ENCODE measurements at regions not wholly inside any gene's neighbourhood (a gene's known extent, or its start where the extent isn't known, plus 50 kb on each side); places are given as distances from the start of the nearest gene placed in this dataset.
"Not testable (repeated sequence)": the region's sequence is repeated elsewhere in the genome, so short reads cannot be mapped to it uniquely, and the experiment has no call there.

DNA sequence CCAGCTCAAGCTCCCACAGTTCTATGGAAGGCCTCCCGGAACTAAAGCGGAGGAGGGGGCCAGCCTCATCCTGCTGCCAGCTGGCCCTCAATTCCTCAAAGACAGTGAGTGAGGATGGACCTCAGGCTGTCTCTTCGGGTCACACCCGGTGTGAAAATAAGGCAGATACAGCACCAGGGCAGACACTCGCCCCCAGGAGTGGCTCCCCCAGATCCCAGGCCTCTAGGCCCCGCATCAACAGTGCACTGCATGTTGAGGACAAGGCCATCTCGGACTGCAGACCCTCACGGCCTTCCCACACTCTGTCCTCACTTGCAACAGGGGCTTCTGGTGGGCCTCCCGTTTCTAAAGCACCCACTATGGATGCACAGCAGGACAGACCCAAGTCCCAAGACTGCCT lies 239.2 kb upstream of the ZNF322 start:
- not testable (repeated sequence) for DNase-seq; H3K4me3 ChIP-seq (ENCODE audit: low read length); H3K4me1 ChIP-seq (ENCODE audit: low read length); H3K27ac ChIP-seq (ENCODE audit: low read length); H3K79me2 ChIP-seq (ENCODE audit: low read length); H3K27me3 ChIP-seq (ENCODE audit: low read length); H3K9me2 ChIP-seq (replicated peaks; ENCODE audit: insufficient read depth, low read length); H3K36me3 ChIP-seq (ENCODE audit: insufficient read depth, low read length); H3K9me3 ChIP-seq (ENCODE audit: low read length); H4K20me1 ChIP-seq (ENCODE audit: insufficient read depth, low read depth, low read length); H3K4me2 ChIP-seq (ENCODE audit: low read depth, low read length, poor library complexity, severe bottlenecking); H3K9ac ChIP-seq (ENCODE audit: low read length); H2AFZ ChIP-seq (ENCODE audit: low read length)

- H3K9me2 ChIP-seq (replicated peaks; ENCODE audit: insufficient read depth, low read length); H3K9ac ChIP-seq (ENCODE audit: low read length); H2AFZ ChIP-seq (ENCODE audit: low read length); H3K36me3 ChIP-seq (ENCODE audit: insufficient read depth, low read length); DNase-seq; H3K4me3 ChIP-seq (ENCODE audit: low read length); H4K20me1 ChIP-seq (ENCODE audit: insufficient read depth, low read depth, low read length); H3K79me2 ChIP-seq (ENCODE audit: low read length); H3K4me2 ChIP-seq (ENCODE audit: low read depth, low read length, poor library complexity, severe bottlenecking); H3K27me3 ChIP-seq (ENCODE audit: low read length); H3K4me1 ChIP-seq (ENCODE audit: low read length); H3K27ac ChIP-seq (ENCODE audit: low read length); H3K9me3 ChIP-seq (ENCODE audit: low read length): not testable (repeated sequence)
Measured at GRCh38 chr6:26924206-26924605, 264.7 kb upstream of the ZNF322 start.

- not testable (repeated sequence) for H3K9me2 ChIP-seq (replicated peaks; ENCODE audit: insufficient read depth, low read length); H2AFZ ChIP-seq (ENCODE audit: low read length); H3K9ac ChIP-seq (ENCODE audit: low read length); H3K4me2 ChIP-seq (ENCODE audit: low read depth, low read length, poor library complexity, severe bottlenecking); H3K36me3 ChIP-seq (ENCODE audit: insufficient read depth, low read length); H4K20me1 ChIP-seq (ENCODE audit: insufficient read depth, low read depth, low read length); H3K4me1 ChIP-seq (ENCODE audit: low read length); H3K79me2 ChIP-seq (ENCODE audit: low read length); DNase-seq; H3K27ac ChIP-seq (ENCODE audit: low read length); H3K9me3 ChIP-seq (ENCODE audit: low read length); H3K27me3 ChIP-seq (ENCODE audit: low read length); H3K4me3 ChIP-seq (ENCODE audit: low read length)
Measured at GRCh38 chr6:26928190-26928589, 268.6 kb upstream of the ZNF322 start.

DNA sequence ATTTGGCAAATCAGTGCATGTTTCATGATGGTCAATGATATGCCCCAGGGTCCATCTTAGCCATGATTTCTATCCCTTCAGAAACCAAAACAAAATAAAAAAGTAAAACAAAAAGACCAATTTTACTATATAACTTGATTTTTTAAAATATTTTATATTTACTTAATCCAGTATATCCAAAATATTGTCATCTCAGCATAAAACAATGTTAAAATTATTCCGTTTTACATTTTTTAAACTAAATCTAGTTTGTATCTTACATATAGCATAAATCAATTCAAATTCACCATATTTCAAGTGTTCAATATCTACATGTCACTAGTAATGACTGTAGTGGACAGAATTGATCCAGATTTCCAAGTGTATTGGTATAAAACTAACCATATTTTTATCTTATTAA lies 277.7 kb upstream of the ZNF322 start:
- not testable (repeated sequence) for H3K9ac ChIP-seq (ENCODE audit: low read length); H3K9me2 ChIP-seq (replicated peaks; ENCODE audit: insufficient read depth, low read length); H3K9me3 ChIP-seq (ENCODE audit: low read length); H3K27ac ChIP-seq (ENCODE audit: low read length); H3K4me3 ChIP-seq (ENCODE audit: low read length); H3K36me3 ChIP-seq (ENCODE audit: insufficient read depth, low read length); H3K4me1 ChIP-seq (ENCODE audit: low read length); H3K79me2 ChIP-seq (ENCODE audit: low read length); DNase-seq; H3K4me2 ChIP-seq (ENCODE audit: low read depth, low read length, poor library complexity, severe bottlenecking); H2AFZ ChIP-seq (ENCODE audit: low read length); H3K27me3 ChIP-seq (ENCODE audit: low read length); H4K20me1 ChIP-seq (ENCODE audit: insufficient read depth, low read depth, low read length)

- not testable (repeated sequence) for H3K79me2 ChIP-seq (ENCODE audit: low read length); H2AFZ ChIP-seq (ENCODE audit: low read length); H3K9me2 ChIP-seq (replicated peaks; ENCODE audit: insufficient read depth, low read length); H3K27me3 ChIP-seq (ENCODE audit: low read length); H3K9me3 ChIP-seq (ENCODE audit: low read length); H3K36me3 ChIP-seq (ENCODE audit: insufficient read depth, low read length); H4K20me1 ChIP-seq (ENCODE audit: insufficient read depth, low read depth, low read length); H3K9ac ChIP-seq (ENCODE audit: low read length); DNase-seq; H3K4me2 ChIP-seq (ENCODE audit: low read depth, low read length, poor library complexity, severe bottlenecking); H3K4me1 ChIP-seq (ENCODE audit: low read length); H3K27ac ChIP-seq (ENCODE audit: low read length); H3K4me3 ChIP-seq (ENCODE audit: low read length)
Measured at GRCh38 chr6:26951211-26951610, 291.7 kb upstream of the ZNF322 start.

- peak overlapping the region; percentile 40 for H3K4me2 ChIP-seq (ENCODE audit: low read depth, low read length, poor library complexity, severe bottlenecking)
- H2AFZ ChIP-seq (ENCODE audit: low read length); H4K20me1 ChIP-seq (ENCODE audit: insufficient read depth, low read depth, low read length); H3K4me1 ChIP-seq (ENCODE audit: low read length); H3K27ac ChIP-seq (ENCODE audit: low read length); H3K9me2 ChIP-seq (replicated peaks; ENCODE audit: insufficient read depth, low read length); H3K9me3 ChIP-seq (ENCODE audit: low read length); H3K79me2 ChIP-seq (ENCODE audit: low read length); H3K27me3 ChIP-seq (ENCODE audit: low read length); H3K36me3 ChIP-seq (ENCODE audit: insufficient read depth, low read length): not testable (repeated sequence)
- peak overlapping the region; percentile 50; the same call in 1 of the 2 replicates for H3K9ac ChIP-seq (ENCODE audit: low read length)
- DNase-seq: peak; percentile 85
- peak overlapping the region; percentile 61; the same call in 1 of the 2 replicates for H3K4me3 ChIP-seq (ENCODE audit: low read length)
Measured at GRCh38 chr6:26956078-26956600, 291.4 kb upstream of the PRSS16 start.

DNA sequence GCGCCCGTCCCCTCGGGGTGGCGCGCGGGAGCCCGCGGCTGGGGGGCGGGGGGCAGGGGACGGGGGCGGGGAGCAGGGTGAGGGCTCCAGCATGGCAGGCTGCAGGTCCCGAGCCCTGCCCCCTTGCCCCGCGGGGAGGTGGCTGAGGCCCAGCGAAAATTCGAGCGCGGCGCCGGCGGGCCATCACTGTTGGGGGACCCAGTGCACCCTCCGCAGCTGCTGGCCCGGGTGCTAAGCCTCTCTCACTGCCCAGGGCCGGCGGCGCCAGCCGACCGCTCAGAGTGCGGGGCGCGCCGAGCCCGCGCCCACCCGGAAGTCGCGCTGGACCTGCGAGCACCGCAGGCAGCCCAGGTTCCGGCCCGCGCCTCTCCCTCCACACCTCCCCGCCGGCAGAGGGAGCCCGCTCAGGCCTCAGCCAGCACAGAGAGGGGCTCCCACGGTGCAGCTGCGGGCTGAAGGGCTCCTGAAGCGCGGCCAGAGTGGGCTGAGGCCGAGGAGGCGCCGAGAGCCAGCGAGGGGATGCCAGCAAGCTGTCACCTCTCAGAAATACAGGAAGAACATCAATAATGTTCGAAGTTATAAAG lies 290.8 kb upstream of the PRSS16 start:
- not testable (repeated sequence) for H3K9me3 ChIP-seq (ENCODE audit: low read length); H3K9me2 ChIP-seq (replicated peaks; ENCODE audit: insufficient read depth, low read length); H3K4me1 ChIP-seq (ENCODE audit: low read length); H4K20me1 ChIP-seq (ENCODE audit: insufficient read depth, low read depth, low read length); H3K27ac ChIP-seq (ENCODE audit: low read length); H2AFZ ChIP-seq (ENCODE audit: low read length); H3K27me3 ChIP-seq (ENCODE audit: low read length); H3K36me3 ChIP-seq (ENCODE audit: insufficient read depth, low read length); H3K79me2 ChIP-seq (ENCODE audit: low read length)
- H3K9ac ChIP-seq (ENCODE audit: low read length): peak overlapping the region; percentile 55
- H3K4me3 ChIP-seq (ENCODE audit: low read length): peak overlapping the region; percentile 62
- H3K4me2 ChIP-seq (ENCODE audit: low read depth, low read length, poor library complexity, severe bottlenecking): peak overlapping the region; percentile 57
- DNase-seq: peak; percentile 86

DNA sequence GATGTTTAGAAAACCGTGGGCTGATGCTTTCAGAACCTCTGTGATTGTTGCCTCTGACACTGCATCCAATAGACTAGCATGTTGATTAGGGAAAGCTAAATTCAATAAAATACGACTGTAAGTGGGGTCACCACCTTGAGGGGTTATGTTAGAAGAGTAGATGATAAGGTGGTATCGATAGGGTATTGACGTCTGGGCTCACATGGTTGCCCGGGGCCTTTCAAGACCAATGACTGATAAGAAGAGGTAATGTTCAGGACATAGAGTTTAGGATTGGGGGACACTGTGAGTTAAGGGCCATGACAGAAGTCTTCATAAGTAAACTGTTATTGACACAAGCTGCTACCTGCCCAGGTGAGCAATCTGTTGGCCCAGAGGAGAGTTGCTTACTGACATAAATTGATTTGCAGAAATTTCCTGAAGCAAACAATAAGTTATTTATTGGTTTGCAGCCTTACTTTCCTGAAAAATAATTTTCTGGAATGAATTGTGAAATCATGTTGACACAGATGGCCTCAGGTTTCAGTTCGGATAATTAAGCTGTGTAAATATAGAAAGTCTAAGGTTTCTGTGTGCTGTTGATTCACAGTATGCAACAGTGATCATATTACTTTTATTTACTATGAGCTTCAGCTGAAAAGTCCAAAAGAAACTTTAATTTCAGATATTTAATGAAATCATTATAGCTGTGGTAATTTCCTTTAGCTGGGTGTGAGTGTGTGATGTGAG lies 289.9 kb upstream of the PRSS16 start:
- Histone ChIP-seq H3K4me2 (ENCODE audit: low read depth, low read length, poor library complexity, severe bottlenecking) (peak overlapping the region; percentile 57), H3K9ac (ENCODE audit: low read length) (peak overlapping the region; percentile 55)
- not testable (repeated sequence) for DNase-seq

More for the DNA sequence above, 289.9 kb upstream of the PRSS16 start:
- not testable (repeated sequence) for H2AFZ ChIP-seq (ENCODE audit: low read length); H4K20me1 ChIP-seq (ENCODE audit: insufficient read depth, low read depth, low read length); H3K27ac ChIP-seq (ENCODE audit: low read length); H3K36me3 ChIP-seq (ENCODE audit: insufficient read depth, low read length); H3K79me2 ChIP-seq (ENCODE audit: low read length); H3K9me2 ChIP-seq (replicated peaks; ENCODE audit: insufficient read depth, low read length); H3K9me3 ChIP-seq (ENCODE audit: low read length); H3K4me1 ChIP-seq (ENCODE audit: low read length); H3K27me3 ChIP-seq (ENCODE audit: low read length)
- H3K4me3 ChIP-seq (ENCODE audit: low read length): peak overlapping the region; percentile 62
